GM12875 (cell line): ENCODE measurements at regions not wholly inside any gene's neighbourhood (a gene's known extent, or its start where the extent isn't known, plus 50 kb on each side); places are given as distances from the start of the nearest gene placed in this dataset.
"Not testable (repeated sequence)": the region's sequence is repeated elsewhere in the genome, so short reads cannot be mapped to it uniquely, and the experiment has no call there.

Experiments used
- H3K4me3 ChIP-seq: one replicate; pipeline ENCODE4 v1.5.1; 2011; ENCODE audit warnings: low read depth, low read length, control low read depth
- TF ChIP-seq, protein P1 (sequence below): IDR thresholded peaks from 2 replicates; pipeline ENCODE4 v1.5.1; 2011; ENCODE audit warnings: low read depth, mild to moderate bottlenecking, control low read depth, inconsistent platforms, low read length, moderate library complexity, borderline replicate concordance; ENCODE audit not compliant: insufficient read depth

- TF ChIP-seq, protein P1, sequence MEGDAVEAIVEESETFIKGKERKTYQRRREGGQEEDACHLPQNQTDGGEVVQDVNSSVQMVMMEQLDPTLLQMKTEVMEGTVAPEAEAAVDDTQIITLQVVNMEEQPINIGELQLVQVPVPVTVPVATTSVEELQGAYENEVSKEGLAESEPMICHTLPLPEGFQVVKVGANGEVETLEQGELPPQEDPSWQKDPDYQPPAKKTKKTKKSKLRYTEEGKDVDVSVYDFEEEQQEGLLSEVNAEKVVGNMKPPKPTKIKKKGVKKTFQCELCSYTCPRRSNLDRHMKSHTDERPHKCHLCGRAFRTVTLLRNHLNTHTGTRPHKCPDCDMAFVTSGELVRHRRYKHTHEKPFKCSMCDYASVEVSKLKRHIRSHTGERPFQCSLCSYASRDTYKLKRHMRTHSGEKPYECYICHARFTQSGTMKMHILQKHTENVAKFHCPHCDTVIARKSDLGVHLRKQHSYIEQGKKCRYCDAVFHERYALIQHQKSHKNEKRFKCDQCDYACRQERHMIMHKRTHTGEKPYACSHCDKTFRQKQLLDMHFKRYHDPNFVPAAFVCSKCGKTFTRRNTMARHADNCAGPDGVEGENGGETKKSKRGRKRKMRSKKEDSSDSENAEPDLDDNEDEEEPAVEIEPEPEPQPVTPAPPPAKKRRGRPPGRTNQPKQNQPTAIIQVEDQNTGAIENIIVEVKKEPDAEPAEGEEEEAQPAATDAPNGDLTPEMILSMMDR = no peak
- H3K4me3 ChIP-seq = no peak overlapping the region
Measured at GRCh38 chr1:21369905-21370304, 70.0 kb upstream of the NBPF3 start.

DNA sequence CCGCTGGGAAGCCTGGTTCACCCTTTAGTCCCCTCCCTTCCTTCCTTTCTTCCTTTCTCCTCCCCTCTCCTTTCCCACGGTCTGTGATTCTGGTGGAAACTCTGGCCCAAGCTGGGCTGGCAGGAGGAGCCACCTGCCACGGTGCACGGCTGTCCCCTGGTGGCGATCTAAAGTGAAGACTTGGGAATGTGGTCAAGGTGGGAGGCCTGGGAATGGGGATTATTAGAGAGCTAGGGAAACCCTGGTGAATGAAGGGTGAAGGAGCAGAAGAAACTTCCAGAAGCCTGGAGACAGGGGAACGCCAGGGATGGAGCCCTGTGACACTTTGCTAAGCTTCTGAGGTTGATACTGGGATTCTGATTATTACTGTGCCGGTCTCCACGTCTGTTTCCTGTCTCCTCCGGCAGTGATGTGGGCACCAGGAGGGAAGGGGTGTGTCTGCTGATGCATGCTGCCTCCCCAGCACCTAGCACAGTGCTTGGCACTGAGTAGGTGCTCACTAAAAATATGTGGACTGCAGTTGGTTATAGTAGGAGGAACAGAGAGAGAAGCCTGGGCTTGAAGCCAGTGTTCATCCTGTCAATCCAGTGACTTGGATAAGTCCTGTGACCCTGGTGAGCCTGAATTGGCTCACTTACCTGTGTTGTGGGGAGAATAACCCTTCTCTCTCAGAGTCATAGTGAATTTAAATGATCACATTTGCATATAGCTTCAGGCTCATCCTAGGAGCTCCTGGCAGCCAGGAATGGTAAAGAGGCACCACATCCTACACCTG is 71.2 kb upstream of the NBPF3 start:
- no peak overlapping the region for H3K4me3 ChIP-seq
- TF ChIP-seq, protein P1 = peak; percentile 99

DNA sequence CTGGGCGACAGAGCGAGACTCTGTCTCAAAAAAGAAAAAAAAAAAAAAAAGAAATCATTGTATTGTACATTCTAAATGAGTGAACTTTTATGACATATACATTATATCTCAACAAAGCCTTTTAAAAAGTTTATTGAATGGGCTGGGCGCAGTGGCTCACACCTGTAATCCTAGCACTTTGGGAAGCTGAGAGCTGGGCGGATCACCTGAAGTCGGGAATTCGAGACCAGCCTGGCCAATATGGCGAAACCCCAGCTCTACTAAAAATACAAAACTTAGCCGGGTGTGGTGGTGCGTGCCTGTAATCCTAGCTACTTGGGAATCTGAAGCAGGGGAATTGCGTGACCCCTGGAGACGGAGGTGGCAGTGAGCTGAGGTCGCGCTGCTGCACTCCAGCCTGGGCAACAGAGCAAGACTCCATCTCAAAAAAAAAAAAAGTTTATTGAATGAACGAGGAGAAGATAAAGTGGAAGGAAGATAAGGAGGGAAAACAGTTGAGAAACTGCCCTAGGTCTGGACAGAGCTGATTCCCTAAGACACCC is 71.9 kb upstream of the NBPF3 start:
- not testable (repeated sequence) for H3K4me3 ChIP-seq

DNA sequence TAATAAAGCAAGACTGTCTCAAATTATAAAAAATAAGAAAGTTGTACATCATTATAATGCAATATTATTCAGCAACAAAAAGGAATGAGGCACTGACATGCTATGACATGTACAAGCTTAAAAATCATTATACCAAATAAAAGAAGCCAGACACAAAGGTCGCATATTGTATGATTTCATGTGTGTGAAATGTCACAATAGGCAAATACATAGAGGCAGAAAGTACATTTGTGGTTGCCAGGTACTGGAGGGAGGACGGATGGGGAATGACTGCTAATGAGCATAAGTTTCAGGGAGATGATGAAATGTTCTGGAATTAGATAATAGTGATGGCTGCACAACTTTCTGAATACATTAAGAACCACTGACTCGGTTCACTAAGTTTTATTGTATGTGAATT is 73.6 kb upstream of the NBPF3 start:
- TF ChIP-seq, protein P1 = no peak
- H3K4me3 ChIP-seq = no peak overlapping the region

DNA sequence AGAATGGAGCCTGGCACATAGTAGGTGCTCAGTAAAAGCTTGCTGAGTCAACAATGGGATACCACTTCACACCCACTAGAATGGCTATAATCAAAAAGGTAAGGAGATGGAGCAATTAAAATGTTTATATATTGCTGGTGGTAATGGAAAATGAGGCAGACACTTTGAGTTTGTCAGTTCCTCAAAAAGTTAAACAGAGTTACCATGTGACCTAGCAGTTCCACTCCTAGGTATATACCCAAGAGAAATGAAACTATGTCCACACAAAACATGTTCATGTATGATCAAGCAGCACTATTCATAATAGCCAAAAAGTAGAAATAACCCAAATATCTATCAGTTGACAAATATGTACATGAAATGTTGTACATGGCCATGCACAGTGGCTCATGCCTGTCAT is 74.8 kb upstream of the ECE1 start:
- H3K4me3 ChIP-seq = no peak overlapping the region
- TF ChIP-seq, protein P1 = no peak

DNA sequence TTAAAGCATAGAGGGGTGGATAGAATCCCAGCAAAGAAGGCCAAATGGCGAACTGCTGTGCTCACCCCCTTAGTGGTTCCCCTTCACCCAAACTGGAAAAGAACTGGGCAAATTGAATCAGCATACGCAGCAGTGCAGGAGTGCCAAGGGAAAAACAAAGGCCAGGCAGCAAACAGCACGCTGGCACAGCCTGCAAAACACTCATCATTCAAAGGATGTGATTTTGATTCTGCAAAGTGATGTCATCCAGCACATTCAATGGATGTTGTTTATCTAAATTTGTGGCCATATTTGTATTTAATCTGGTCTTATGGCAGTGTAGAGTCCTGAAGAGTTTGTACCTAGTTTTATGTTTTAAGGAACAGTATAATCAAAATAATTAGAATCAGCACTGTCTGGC is 71.8 kb upstream of the ECE1 start:
- no peak overlapping the region for H3K4me3 ChIP-seq
- TF ChIP-seq, protein P1 = no peak

GRCh38 chr1:21361506-21361905 is 71.2 kb upstream of the ECE1 start:
- no peak overlapping the region for H3K4me3 ChIP-seq
- TF ChIP-seq, protein P1 = no peak

- TF ChIP-seq, protein P1 = no peak
- no peak overlapping the region for H3K4me3 ChIP-seq
Measured at GRCh38 chr1:21357161-21357560, 66.9 kb upstream of the ECE1 start.
